GM10266 (cell line): ENCODE measurements at regions not wholly inside any gene's neighbourhood (a gene's known extent, or its start where the extent isn't known, plus 50 kb on each side); places are given as distances from the start of the nearest gene placed in this dataset.
"Not testable (repeated sequence)": the region's sequence is repeated elsewhere in the genome, so short reads cannot be mapped to it uniquely, and the experiment has no call there.

Experiments
- DNase-seq: peaks from one replicate; pipeline ENCODE4 v3.0.0; 2012; ENCODE audit errors: extremely low spot score
- CTCF ChIP-seq: IDR thresholded peaks from 2 replicates; pipeline ENCODE4 v1.5.1; 2012; ENCODE audit warnings: mild to moderate bottlenecking, low read depth; ENCODE audit not compliant: control insufficient read depth, insufficient read depth; ENCODE audit errors: missing control alignments

GRCh38 chr4:72791054-72791453 lies 222.0 kb upstream of the ADAMTS3 start:
- no peak for TF ChIP-seq CTCF
- no peak for DNase-seq

- no peak for DNase-seq
- no peak for TF ChIP-seq CTCF
These were observed 217.5 kb upstream of the ADAMTS3 start for GRCh38 chr4:72786401-72786990.

GRCh38 chr4:72779241-72779640 lies 210.2 kb upstream of the ADAMTS3 start:
- no peak for TF ChIP-seq CTCF
- no peak for DNase-seq

GRCh38 chr4:72777436-72777835 lies 208.4 kb upstream of the ADAMTS3 start:
- no peak for TF ChIP-seq CTCF
- DNase-seq: no peak

DNA sequence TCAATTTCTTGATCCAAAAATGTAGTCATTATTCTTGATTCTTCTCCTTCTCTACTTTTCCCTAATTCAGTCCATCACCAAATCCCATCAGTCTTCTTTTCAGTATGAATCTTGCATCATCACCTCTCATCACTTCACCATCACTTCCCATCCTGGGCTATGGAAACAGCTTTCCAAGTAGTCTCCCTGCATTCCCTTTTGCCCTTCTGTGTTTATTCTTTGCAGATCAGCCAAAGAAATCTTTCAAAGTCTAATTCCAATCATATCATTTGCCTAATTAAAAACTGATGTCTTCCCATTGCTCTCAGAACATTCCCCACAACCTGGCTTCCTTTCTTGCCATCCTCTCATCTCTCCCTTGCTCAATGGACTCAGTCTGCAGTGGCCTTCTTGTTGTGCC lies 201.7 kb upstream of the ADAMTS3 start:
- no peak for DNase-seq
- no peak for TF ChIP-seq CTCF

DNA sequence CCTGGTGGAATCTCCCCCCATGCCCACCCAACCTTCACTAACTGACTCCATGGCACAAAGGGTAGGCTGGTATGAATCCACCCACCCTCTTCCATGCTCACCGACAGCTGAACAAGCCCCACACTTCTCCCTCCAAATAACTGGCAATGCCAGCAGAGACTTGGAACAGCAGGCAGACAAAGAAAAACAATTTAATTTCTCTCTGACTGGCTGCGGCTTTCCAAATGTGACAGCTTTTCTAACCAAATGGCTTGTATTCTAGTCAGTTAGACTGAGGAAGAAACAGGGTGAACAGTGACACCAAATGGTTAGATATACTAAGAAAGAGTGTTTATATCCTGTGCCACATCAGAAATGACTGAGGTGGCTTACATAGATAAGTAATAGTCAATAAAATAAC lies 199.3 kb upstream of the ADAMTS3 start:
- DNase-seq: no peak
- TF ChIP-seq CTCF: no peak

DNA sequence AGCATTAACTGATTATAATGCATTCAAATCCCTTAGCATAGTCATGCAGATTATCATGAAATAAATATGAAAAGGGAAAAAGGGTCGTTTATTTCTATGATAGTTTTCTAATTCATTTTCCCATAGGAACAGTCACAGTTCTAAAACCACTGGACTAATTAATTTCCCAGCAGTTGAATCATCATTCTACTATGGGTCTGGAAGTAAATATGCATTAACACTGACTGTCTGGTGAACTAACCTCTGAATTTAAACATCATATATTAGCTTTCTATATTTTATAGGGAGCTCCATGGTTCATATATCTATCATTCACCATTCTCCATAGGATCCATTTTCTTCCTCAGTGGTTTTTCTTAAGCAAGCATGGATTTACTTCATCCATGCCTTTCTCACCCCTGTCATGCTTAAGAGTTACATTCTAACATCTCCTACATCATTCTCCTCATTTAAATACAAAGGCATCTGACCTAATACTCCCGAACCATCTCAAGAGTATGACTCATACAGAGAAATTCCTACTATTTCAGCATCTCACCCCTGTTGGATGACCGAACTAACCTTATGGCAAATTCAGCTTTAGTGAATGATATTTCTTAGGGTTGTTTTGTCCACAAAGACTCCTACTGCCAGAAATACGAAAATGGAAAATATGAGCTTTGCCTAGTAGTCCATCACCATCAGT lies 198.7 kb upstream of the ADAMTS3 start:
- no peak for TF ChIP-seq CTCF
- DNase-seq: no peak

DNA sequence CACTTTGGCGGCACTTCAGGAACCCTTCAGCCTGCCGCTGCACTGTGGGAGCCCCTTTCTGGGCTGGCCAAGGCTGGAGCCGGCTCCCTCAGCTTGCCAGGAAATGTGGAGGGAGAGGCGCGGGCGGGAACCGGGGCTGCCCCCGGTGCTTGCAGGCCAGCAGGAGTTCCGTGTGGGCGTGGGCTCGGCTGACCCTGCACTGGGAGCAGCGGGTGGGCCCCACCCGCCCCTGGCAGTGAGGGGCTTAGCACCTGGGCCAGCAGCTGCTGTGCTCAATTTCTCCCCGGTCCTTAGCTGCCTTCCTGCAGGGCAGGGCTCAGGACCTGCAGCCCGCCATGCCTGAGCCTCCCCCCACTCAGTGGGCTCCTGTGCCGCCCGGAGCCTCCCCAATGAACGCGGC lies 196.8 kb upstream of the ADAMTS3 start:
- not testable (repeated sequence) for DNase-seq
